NCI-H1436 (cell line): ENCODE measurements at regions not wholly inside any gene's neighbourhood (a gene's known extent, or its start where the extent isn't known, plus 50 kb on each side); places are given as distances from the start of the nearest gene placed in this dataset.
A peak's percentile ranks its signal among the peaks of the same experiment; 100 is the strongest.

Source experiments
- DNase-seq: peaks from one replicate; lab custom pipeline; 2025; lab: John Stamatoyannopoulos, UW

DNA sequence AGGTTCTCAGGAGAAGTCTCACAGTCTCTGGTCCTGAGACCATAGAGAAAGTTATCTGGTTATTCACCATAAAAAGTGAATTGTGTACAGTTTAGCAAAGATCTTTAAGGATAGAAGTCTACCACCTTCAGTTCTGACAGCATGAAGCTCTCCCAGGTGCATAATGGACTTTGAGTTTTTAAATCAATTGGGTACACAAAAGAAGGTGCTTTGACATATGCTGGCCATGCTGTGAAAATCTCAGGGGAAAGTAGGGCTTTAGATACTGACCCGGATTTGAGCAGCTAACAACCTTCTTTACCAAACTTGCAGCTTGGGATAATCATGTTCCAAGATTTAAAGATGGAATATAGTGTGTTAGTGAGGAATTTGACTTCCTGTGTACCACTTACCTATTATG, 264.2 kb downstream of the ZSWIM6 start:
- DNase-seq, result no peak

DNA sequence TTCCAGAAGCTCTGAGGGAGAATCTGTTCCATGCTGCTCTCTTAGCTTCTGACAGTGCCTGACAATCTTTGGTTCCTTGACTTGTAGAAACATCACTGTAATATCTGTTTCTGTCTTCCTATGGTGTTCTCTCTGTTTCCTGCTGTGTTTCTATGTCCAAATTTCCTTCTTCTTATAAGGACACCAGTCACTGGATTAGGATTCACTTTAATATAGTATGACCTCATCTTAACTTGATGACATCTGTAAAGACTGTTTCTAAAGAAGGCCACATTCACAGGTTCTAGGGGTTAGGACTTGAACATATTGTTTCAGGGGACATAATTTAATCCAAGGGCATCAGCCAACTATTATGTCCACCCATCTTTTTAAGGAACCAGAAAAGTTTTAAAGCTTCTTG, 265.6 kb downstream of the ZSWIM6 start:
- DNase-seq, result no peak

DNA sequence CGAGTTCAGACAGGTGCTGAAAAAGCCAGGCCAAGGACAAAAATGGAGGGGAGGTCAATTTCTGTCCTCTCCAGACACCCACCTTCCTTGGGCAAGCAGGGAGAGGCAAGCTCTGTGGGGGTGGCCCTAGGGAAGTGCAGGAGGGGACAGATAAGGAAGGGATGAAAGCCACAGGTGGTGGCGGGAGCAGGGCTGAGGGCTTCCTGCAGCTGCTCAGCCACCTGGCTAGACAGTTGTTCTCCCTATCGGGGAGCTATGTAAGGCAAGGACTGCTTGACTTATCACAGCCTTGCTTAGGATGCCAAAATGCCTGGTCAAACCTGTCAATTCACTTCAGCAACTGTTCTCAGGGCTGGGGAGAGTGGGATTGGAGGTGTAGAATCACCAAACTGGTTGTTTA, 266.1 kb downstream of the ZSWIM6 start:
- no peak for DNase-seq

DNA sequence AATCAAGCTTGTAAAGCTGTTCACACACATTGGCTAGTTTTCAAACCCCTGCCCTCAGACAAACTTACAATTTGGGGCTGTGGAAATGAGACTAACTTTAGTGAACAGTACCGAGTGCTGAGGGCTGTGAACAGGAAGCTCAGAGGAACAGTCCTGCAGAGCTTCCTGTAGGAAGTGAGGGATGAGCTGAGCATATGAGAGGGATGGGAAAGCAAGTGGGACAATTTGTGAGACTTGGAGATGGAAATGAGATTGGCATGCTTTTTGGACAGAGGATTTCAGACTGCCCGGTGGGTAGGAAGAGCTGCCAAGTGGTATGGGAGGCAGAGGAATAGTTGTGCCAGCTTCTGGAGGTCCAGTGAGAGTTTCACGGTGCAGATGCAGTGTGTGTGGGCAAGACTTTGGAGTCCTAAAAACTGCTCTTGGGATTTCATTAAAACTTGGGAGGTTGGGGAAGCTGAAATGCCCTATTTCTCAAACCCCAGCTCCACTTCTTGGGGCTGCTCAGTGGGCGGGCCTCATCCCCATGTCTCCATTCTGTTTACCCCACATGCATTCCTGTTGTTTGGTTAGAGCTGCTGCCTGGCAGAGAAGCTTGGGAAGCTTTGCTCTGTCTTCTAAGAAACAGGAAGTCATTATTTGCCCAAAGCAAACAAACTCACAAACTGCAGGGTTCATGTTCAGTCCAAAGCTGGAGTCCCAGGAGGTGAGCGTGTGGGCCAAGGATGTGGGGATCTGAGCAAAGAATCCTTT, 267.5 kb downstream of the ZSWIM6 start:
- DNase-seq, result peak; percentile 2

DNA sequence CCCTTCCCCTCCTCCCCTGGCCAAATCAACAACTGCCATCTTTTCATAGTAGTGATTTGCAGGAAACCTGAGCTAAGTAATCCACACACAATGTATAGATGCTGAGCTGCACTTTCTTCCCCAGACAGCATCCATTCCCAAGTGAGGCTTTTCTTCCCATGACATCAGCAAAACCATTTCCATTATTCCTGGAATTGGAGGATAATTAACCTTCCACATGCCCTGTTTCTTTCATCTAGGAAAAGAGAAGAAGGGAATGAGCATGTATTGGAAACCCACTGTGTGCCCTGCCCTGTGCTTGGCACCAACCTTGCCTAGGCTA, 268.0 kb downstream of the ZSWIM6 start:
- DNase-seq, result no peak

DNA sequence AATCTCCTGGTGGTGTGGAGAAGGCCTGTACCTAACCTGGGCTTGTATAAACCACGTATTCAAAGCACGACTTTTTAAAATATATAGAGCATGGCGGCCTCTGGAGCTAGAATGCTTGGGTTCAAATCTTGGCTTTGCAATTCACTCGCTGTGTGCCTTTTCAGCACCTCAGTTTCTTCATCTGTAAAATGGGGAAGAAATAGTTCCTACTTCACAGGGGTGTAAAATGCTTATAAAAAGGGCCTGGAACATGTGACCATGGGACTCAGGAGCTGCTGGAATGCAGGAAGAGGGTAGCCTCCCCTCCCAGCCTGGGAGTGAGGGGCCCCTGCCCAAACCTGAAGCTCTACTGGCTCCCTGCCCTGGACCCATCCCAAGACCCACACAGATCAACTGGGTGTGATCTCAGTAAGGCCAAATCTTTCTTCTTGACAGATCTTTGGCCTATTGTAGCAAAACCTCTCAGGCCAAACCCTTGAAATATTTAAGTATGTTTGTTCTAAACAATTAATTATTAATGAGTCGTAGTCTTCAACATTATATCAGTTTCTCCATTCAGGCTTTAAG, 269.0 kb downstream of the ZSWIM6 start:
- DNase-seq, result no peak

DNA sequence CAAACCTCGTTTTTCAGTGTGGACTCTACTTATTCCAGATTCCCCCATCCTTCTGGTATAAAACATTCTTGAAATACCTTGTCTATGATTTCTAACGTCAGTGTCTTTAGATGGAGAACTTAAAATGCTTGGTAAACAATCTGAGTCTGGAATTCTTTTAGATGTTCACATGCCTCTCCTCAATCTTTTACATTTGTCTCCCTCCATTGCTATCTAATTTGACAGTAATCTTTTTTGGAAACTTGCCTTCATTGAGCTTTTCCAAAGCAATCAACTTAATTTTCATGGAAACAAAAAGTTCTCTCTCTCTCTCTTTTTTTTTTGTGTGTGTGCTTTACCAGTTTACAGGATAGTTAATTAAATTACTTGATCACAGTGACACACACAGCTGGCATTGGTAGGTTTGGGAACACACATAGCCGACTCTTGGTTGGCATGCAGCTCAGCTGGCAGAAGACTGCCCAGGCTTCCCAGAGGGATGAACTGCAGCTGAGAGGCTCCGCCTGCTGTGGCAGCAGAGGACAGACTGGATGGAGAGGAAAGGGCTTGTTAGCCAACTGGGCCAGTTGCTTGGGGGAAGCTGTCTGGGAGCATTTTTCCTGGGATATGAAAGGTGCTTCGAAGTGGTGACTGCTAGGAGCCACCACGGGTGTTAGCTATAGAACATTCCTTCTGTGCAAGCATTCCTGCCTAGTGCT, 271.3 kb downstream of the ZSWIM6 start:
- DNase-seq, result no peak

DNA sequence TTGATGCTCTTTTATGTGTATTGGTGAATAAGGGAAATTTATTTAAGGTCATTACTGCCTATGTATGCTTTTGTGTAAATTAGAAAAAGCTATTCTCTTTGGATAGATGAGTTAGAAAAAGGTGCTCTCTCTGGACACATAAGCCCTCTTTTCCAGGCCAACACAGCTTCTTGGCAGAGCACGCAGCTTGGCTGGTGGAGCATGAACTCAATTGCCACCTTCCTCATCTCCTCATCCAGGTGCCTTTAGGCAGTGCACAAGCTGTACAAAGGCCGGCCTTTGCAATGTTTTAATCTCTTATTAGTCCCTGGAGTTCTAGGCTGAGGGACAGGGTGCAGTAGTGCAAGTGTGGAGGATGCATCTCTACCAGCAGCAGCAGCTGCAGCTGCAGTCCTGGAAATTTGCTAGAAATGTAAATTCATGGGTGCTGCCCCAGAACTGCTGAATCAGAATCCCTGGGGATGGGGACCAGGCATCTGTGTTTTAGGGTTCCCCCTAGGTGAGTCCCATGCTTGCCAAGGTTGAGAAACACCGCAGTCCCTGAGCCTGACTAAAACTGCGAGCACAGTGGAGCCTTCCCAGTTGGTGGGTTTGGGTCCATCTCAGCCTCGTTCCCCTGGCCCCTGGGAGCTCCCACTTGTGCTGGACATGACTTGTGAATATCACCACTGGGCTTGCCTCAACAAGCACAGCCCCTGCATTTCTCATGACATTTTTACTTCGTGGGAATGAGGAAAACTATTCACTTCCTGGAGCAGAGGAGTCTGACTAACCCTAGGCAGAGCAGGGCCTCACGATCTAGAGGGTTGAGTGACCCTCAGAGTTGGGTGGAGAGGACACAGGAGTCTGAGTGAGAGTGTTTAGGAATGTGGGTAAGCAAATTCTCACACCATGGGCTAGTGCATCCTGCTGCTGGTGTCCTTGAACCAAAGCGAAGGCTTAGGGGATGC, 272.3 kb downstream of the ZSWIM6 start:
- no peak for DNase-seq

DNA sequence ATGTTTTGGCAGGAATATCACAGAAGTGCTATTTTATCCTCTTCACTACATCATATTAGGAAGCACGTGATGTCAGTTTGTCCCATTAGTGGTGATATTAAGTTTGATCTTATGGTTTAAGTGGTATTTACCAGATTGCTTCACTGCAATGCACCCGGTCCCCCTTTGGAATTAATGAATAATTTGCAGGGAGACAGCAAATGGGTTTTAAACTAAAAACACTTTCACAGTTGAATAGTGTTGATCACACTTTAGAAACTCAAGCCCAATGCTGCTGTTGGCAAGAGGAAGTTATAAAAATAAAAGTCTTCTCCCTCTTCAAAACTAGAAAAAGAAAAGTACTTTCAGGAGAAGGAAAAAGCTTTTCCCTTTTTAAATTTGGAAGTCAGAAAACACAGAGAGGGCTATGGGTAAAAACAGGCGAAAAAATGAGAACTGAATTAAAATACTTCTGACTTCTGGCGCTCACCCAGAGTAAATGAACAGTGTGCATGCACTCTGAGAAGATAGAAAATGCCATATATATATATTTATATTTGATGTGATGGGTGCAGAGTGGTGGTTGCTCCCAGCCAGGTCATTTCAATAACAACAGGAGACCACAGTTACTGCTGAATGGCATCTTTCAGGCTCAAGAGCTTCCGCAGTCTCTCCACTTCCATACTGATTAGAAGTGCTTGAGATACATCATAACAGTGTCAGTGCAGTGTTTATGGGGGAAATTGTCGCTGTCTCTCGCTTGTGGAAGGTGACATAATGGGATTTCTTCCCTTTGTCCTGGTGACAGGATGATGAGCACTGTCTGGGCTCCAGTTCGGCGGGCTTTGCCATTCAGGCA, 278.0 kb downstream of the ZSWIM6 start:
- DNase-seq, result no peak

DNA sequence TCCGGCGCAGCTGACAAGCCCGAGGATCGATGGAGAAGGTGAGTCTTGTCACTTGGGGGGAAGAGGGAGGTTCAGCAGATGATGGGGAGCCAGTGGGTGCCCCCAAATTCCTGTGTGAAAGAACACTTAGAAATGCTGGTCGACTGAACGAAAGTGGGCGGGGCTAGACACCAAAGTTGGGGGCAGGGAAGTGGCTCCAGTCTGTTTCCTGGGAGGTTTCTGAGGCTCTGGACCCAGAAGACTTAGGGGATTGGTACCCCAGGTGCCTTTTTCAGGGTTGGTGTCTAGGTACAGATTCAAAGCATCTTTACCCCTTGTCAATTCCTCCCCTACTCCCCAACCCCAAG, 278.6 kb downstream of the ZSWIM6 start:
- DNase-seq, result no peak

DNA sequence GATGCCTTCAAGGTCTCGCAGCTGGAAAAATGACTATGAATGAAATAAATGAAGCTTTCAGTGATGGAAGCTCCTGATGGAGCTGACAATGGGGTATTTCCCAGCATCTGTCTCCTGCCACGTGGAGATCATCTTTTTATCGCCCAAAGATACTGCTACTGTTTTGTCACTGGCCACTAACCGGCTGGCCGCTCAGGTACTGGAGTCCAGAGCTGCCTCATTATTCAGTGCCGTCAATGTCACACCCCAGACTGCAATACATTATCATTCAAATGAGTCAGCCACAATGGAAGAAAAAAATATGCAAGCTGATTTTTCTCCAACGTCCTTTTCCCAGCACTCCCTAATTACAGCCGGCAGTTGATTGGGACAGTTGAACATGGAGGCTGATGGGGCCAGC, 280.4 kb downstream of the ZSWIM6 start:
- DNase-seq, result no peak

DNA sequence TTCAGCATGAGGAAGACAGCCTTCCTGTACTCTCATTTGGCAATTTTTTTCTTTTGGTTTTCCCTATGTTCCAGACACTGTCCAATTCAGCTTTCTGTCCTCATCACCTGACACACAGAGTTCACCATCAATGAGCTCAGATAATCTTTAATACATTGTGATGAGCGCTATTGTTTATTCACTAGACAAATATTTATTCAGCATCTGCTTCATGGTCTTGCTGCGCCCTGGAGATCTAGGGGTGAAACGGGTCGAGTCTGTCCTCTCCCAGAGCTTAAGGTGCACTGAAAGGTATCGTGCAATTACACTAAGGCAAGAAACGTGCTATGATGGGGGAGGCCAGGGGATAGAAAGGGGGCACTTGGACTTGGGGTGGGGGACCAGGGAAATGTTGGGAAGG, 281.6 kb downstream of the ZSWIM6 start:
- no peak for DNase-seq

DNA sequence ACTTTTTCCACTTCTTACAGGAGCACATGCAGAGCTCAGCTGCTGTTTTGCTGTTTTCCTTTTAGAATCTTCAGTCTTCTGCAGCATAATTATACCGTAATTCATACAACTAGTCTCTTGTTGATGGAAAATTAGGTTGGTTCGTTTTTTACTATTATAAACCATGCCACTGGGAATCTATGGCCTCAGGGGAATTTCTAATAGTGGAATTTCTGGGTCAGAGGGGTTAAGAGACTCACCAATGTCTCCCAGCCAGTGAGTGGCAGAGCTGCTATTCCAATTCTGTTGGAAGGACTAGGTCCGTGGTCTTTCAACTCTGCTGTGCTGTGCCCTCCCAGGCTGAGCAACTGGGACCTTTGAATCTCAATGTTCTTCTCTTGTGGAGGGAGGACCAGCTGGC, 282.5 kb downstream of the ZSWIM6 start:
- no peak for DNase-seq

DNA sequence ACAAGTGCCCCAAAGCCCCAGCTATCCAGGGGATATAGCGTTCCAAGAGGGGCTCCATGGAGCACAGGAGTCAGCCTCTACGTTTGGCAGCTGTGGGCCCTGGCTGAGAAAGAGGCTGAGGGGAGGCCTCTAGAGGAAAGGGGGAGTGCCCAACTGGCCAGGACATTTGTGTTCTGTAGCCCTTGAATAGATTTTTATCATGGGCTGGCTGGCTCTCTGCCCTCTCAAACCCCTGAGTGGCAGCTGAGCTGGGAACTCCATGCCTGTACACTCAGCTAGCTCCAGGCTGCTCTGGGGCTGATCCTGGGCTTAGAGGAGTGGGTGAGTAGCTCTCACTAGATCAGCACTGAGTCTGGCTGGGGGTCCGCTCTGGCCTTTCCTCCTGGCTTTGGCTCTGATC, 285.0 kb downstream of the ZSWIM6 start:
- DNase-seq, result no peak

DNA sequence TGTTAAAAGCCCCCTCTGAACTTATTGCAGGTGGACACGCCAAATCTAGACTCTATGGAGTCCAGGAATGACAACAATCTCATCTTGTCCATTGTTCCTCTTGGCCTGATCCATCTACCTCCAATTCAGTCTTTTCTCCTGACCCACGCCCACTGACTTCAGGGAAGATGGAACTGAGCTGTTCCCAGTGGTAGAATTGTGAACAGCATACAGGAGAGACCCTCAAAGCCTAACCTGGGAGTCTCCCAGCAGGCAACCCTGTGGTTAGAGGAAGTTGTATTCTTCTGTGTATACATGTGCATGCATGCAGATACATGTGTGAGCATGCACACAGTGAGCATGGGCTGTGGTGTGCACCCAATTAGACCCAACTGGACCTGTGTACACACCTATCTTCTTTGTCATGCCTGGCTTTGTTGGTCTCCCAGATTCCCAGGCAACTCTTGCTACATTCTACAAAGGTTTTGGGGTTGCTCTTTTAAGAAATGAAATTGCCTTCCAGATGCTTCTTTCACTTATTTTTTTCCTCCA, 286.0 kb downstream of the ZSWIM6 start:
- DNase-seq, result no peak

DNA sequence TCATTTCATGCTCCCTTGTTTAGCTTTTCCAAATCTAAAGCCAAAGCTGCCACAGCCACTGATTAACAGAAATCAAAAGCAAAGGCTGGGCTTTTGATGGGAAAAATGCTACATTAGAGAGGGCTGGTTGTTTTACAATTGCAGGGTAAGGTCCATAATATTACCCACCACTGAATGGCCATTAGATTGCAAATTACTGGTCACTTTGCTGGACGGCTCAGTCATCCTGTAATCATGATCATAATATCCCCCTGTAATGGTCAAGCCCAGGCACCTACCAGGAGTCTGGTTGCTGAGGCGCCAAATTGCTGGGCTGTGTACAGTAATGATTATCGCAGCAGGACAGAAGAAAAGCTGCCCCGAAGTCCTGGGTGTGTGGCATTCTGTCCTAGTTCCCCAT, 286.5 kb downstream of the ZSWIM6 start:
- no peak for DNase-seq

DNA sequence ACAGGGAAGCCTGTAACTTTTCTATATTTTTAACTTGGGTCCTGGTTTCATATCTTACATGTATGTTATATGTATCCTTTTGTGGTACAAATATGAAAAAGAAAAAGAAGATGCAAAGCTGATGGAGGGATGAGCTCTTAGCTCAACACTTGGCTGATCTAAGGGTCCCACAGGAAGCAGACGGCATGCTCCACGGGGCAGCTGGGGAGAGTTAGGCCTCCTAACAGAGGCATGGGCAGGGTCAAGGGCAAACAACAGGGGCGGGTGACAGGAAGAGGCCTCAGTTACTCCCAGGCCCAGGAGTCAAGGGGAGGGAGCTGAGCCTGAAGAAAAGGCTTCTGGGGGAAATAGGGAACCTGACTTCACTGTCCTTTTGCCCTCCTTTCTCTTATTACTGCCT, 287.2 kb downstream of the ZSWIM6 start:
- DNase-seq, result no peak

DNA sequence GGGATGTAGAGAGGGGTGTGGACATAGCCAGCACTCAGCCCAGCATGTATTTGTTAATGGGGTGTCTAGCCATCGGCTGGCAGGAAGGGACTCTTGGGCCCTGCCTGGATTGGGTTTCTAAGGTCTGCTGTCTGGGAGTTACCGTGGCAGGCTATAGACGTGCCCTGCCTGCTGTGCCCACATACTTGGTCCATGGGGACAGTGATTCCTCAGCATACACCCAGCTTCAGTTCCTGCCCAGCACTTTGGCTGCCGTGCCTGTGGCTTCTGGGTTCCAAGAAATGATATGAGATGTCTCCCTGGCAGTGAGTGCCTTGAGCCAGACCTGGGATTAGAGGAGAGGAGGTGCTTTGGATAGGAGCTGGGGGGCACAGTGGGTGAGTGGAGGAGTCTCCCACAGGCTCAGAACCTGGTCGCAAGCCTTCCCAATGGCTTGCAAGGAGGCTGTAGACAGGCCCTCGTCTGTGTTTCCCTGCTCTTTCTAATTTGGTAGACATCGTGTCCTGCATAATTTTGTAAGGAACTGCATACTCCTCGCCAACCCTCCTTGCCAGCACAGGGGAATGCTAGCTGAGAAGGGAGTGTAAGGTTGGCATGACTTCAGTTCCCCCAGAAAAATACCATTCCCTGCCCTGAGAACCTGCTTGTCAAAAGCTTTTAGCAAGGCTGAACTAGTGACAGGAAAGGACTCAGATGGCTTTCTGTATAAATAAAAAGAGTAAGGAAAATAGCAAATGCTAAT, 287.9 kb downstream of the ZSWIM6 start:
- DNase-seq, result no peak

DNA sequence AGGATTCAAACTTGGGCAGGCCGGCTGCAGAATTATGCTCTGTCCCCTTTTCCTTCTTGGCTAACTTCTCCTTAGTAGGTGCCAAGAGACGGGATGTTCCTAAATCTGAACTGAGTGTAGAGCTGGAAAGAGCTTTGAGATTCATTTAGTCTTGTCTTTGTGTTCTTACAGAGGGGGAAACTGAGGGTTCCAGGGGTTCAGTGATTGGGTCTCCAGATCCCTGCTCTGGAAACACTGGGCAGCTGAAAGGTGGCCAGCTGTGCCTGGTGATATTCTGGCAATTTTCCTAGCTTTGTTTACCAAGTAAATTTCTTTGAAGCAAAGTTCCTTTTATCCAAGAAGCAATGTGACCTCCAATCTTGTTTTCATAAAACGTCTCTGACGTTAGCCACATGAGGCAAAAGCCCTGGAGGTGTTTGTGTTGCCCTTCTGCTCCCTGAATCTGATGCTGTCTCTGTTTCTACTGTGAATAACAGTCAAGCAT, 288.7 kb downstream of the ZSWIM6 start:
- no peak for DNase-seq

DNA sequence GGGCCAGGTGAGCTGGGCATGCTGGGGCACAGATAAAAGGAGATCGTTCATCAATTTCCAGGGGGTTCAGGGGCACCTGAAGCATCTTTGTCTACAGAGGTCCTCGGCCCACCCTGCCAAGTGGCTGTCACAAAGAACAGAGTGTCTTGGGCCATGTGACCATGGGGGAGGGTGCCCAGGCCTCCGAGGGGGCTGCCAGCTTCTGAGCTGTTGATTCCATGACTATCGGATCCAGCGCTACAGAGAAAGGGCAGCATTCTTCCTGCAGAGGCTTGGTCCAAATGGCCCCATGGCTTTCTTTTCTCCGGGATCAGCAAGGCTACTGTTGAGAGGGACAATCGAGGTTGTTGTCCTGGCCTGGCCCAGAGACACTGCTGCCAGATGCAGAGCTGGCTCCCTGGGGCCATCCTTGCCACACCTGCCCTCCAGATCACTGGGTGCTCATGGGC, 289.2 kb downstream of the ZSWIM6 start:
- no peak for DNase-seq

DNA sequence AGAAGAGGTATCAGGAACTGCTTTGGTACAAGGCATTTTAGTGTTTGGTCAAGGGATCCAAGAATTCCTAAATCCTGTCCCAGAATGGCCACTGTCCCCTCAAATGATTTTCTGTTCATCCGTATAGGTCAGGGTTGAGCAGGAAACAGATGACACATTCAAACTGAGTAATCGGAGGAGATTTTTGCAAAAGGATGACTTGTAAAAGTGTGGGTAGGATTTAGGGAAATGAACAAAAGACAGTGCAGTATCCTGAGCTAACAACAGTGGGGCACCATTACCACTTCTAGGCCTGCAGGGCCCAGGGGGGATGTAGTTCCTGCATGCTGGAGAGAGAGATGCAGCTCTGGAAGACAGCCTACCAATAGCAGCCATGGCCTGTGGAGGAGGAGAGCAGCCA, 290.1 kb downstream of the ZSWIM6 start:
- no peak for DNase-seq
